ENCODE measurements at regions not wholly inside any gene's neighbourhood (a gene's known extent, or its start where the extent isn't known, plus 50 kb on each side); places are given as distances from the start of the nearest gene placed in this dataset.
"Not testable (repeated sequence)": the region's sequence is repeated elsewhere in the genome, so short reads cannot be mapped to it uniquely, and the experiment has no call there.

DNA sequence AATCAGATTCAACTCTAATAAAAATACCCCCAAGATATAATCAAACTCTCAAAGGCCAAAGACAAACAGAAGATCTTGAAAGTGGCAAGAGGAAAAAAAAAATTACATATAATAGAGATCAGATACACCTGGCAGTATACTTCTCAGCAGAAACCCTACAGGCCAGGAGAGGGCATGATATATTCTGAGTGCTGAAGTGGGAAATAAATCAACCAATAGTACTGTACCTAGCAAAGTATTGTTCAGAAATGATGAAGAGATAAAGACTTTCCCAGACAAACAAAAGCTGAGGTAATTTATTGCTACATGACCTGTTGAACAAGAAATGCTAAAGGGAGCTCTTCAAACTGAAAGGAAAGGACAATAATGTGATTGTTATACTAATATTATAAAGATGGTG is 291.9 kb downstream of the SH2D4B start:
- no peak for DNase-seq (ENCODE audit: low read depth)
- TF ChIP-seq, protein P1, sequence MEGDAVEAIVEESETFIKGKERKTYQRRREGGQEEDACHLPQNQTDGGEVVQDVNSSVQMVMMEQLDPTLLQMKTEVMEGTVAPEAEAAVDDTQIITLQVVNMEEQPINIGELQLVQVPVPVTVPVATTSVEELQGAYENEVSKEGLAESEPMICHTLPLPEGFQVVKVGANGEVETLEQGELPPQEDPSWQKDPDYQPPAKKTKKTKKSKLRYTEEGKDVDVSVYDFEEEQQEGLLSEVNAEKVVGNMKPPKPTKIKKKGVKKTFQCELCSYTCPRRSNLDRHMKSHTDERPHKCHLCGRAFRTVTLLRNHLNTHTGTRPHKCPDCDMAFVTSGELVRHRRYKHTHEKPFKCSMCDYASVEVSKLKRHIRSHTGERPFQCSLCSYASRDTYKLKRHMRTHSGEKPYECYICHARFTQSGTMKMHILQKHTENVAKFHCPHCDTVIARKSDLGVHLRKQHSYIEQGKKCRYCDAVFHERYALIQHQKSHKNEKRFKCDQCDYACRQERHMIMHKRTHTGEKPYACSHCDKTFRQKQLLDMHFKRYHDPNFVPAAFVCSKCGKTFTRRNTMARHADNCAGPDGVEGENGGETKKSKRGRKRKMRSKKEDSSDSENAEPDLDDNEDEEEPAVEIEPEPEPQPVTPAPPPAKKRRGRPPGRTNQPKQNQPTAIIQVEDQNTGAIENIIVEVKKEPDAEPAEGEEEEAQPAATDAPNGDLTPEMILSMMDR (IDR thresholded peaks at IDR 0.05; ENCODE audit: low read length, missing control alignments) = no peak
- H3K4me3 ChIP-seq (replicated peaks; ENCODE audit: low read depth, low read length) = no peak overlapping the region

DNA sequence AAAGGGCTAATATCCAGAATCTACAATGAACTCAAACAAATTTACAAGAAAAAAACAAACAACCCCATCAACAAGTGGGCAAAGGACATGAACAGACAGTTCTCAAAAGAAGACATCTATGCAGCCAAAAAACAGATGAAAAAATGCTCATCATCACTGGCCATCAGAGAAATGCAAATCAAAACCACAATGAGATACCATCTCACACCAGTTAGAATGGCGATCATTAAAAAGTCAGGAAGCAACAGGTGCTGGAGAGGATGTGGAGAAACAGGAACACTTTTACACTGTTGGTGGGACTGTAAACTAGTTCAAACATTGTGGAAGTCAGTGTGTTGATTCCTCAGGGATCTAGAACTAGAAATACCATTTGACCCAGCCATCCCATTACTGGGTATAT is 295.0 kb downstream of the SH2D4B start:
- DNase-seq (ENCODE audit: low read depth); H3K4me3 ChIP-seq (replicated peaks; ENCODE audit: low read depth, low read length): not testable (repeated sequence)

DNA sequence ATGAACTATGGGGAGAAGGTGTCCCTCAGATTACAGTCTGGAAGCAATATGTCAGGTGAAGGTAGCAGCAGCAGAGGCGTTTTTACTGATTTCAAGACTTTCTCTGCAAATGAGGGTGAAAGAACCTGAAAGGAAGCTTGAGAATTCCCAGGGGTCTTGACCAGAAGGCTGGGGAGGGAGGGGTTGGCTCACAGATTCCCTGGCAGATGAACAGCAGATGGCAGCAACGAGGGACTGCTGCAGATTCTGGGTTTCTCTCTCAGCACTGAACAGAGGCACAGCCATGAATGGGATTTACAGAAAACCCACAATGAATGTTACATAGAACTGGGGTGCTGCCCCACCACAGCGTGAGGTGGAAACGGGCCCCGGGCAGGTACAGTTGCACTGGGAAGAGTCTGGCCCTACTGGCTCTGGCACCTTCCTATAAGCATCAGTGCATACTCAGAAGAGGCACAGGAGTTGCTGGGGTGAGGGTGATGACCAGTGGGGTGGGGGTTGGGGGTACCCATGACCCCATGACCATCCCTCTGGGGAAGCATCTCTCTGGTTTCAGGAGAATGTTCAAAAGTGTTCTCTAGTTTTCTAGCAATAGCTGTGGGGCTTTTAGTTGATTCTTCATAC is 317.8 kb downstream of the SH2D4B start:
- TF ChIP-seq, protein P1 (IDR thresholded peaks at IDR 0.05; ENCODE audit: low read length, missing control alignments) = no peak
- H3K4me3 ChIP-seq (replicated peaks; ENCODE audit: low read depth, low read length) = no peak overlapping the region
- DNase-seq (ENCODE audit: low read depth) = no peak

DNA sequence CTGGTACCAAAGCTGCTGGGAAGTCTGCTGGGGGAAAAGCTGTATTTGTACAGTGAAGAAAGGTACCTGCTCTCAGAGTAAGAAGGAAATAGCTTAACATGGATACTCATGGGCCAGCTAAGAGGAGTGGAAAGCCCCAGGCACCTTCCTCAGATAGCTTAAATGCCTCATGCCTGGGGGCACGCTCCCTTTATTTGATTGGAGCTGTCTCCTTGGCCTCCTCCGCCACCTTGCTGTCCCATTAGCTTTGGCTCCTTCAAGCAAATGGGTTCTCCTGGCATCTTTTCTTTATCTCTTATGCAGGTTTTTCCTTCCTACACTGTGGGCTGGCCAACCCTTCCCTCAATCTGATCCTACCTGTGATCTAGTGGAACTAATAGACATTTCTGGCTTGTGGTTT is 318.5 kb downstream of the SH2D4B start:
- H3K4me3 ChIP-seq (replicated peaks; ENCODE audit: low read depth, low read length) = no peak overlapping the region
- TF ChIP-seq, protein P1 (IDR thresholded peaks at IDR 0.05; ENCODE audit: low read length, missing control alignments) = no peak
- DNase-seq (ENCODE audit: low read depth) = no peak

DNA sequence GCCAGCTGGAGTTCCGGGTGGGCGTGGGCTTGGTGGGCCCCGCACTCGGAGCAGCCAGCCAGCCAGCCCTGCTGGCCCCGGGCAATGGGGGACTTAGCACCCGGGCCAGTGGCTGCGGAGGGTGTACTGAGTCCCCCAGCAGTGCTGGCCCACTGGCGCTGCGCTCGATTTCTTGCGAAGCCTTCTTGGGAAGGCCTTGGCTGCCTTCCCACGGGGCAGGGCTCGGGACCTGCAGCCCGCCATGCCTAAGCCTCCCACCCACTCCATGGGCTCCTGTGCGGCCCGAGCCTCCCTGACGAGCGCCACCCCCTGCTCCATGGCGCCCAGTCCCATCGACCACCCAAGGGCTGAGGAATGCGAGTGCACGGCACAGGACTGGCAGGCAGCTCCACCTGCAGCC is 321.6 kb downstream of the SH2D4B start:
- not testable (repeated sequence) for DNase-seq (ENCODE audit: low read depth); H3K4me3 ChIP-seq (replicated peaks; ENCODE audit: low read depth, low read length)

DNA sequence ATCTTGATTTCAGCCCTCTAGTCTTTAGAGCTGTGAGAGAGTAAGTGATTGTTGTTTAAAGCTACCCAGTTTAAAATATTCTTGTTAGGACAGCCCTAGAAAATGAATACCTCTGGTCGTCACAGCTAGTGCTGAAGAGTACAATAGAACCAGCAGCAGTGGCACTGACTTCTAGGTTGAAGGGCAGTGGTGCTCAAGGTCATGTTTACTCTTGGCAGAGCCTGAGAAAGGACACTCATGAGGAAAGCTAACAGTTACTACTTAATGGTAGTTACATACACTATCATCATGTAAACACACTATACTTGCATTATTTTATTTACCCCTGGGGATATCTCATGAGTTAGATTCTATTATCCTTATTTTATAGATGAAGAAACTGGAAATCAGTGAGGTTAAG is 323.0 kb downstream of the SH2D4B start:
- no peak overlapping the region for H3K4me3 ChIP-seq (replicated peaks; ENCODE audit: low read depth, low read length)
- DNase-seq (ENCODE audit: low read depth) = no peak
- TF ChIP-seq, protein P1 (IDR thresholded peaks at IDR 0.05; ENCODE audit: low read length, missing control alignments) = no peak

DNA sequence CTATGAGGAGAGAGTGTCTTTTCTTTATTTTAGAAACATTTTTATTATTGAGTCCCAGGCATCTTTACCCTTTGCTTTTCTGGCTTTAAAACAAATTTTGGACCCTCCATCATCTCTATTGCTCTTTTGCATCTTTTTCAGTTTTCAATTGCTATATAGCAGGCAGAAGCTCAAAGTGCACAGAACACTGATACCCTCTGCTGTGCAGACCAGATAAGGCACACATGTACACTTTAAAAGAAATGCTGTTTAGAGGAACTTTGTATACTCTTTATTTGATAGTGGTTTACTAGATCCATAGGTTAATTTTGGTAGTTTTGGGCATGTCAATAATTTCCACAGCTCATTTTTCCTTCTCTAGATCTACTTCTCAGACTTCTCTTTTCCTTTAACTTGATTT is 324.2 kb downstream of the SH2D4B start:
- no peak overlapping the region for H3K4me3 ChIP-seq (replicated peaks; ENCODE audit: low read depth, low read length)
- TF ChIP-seq, protein P1 (IDR thresholded peaks at IDR 0.05; ENCODE audit: low read length, missing control alignments) = no peak
- no peak for DNase-seq (ENCODE audit: low read depth)

DNA sequence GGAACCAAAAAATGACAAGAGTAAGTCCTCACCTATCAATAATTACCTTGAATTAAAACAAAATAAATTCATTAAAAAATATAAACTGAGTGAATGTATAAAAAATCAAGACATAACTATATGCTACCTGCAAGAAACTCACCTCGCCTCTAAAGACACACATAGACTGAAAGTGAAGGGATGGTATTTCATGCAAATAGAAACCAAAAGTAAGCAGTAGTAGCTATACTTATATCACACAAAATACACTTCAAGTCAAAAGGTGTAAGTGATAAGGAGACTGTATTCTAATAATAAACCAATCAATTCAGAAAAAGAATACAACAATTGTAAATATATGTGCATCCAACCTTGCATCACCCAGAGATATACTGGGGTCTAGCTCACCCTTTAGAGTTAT is 332.6 kb downstream of the SH2D4B start:
- no peak for DNase-seq (ENCODE audit: low read depth)
- TF ChIP-seq, protein P1 (IDR thresholded peaks at IDR 0.05; ENCODE audit: low read length, missing control alignments) = no peak
- no peak overlapping the region for H3K4me3 ChIP-seq (replicated peaks; ENCODE audit: low read depth, low read length)
